Neural crest cell (in vitro differentiated cells): ENCODE measurements at regions not wholly inside any gene's neighbourhood (a gene's known extent, or its start where the extent isn't known, plus 50 kb on each side); places are given as distances from the start of the nearest gene placed in this dataset.

Source experiments
- DNase-seq: peaks from one replicate; pipeline ENCODE4 v3.0.0; 2021; ENCODE audit warnings: low read depth, mixed read lengths, low spot score
- H3K27ac Mint-ChIP-seq: one replicate; pipeline ENCODE4 v1.8.0; 2021; ENCODE audit warnings: mild to moderate bottlenecking, mixed read lengths; ENCODE audit not compliant: unreplicated experiment
- H3K27me3 Mint-ChIP-seq: 2 replicates; pipeline ENCODE4 v1.8.0; 2021; ENCODE audit warnings: low read depth, mild to moderate bottlenecking, mixed read lengths
- H3K36me3 Mint-ChIP-seq: 2 replicates; pipeline ENCODE4 v1.8.0; 2021; ENCODE audit warnings: low read depth, mild to moderate bottlenecking, mixed read lengths
- H3K4me1 Mint-ChIP-seq: 2 replicates; pipeline ENCODE4 v1.8.0; 2021; ENCODE audit warnings: mixed read lengths
- H3K4me3 Mint-ChIP-seq: one replicate; pipeline ENCODE4 v1.8.0; 2021; ENCODE audit warnings: mild to moderate bottlenecking, mixed read lengths
- H3K9me3 Mint-ChIP-seq: 2 replicates; pipeline ENCODE4 v1.8.0; 2021; ENCODE audit warnings: mixed read lengths
- CTCF ChIP-seq: fragments of 200-600 bp; sonication (generic); conservative IDR thresholded peaks from 2 replicates; pipeline ENCODE4 v1.5.0; 2021; ENCODE audit warnings: antibody characterized with exemption, mild to moderate bottlenecking

- TF ChIP-seq CTCF: no peak
- peaks cover 17% of the 10 kb centered on the region for H3K4me1 Mint-ChIP-seq
- H3K4me3 Mint-ChIP-seq: no peak overlapping the region
- no peaks in the 10 kb centered on the region for H3K36me3 Mint-ChIP-seq
- no peak for DNase-seq
- H3K27me3 Mint-ChIP-seq: no peaks in the 10 kb centered on the region
- peaks cover 2% of the 10 kb centered on the region for H3K9me3 Mint-ChIP-seq
- no peak overlapping the region for H3K27ac Mint-ChIP-seq
These were observed 190.3 kb downstream of the LPIN1 start for GRCh38 chr2:11936761-11937160.

- no peaks in the 10 kb centered on the region for H3K36me3 Mint-ChIP-seq
- TF ChIP-seq CTCF: no peak
- H3K4me3 Mint-ChIP-seq: no peak overlapping the region
- H3K27me3 Mint-ChIP-seq: no peaks in the 10 kb centered on the region
- peaks cover 5% of the 10 kb centered on the region for H3K4me1 Mint-ChIP-seq
- DNase-seq: no peak
- no peak overlapping the region for H3K27ac Mint-ChIP-seq
- H3K9me3 Mint-ChIP-seq: peaks cover 2% of the 10 kb centered on the region
These were observed 191.8 kb downstream of the LPIN1 start for GRCh38 chr2:11938196-11938595.

GRCh38 chr2:11939523-11939922 is 193.1 kb downstream of the LPIN1 start:
- TF ChIP-seq CTCF: no peak
- H3K36me3 Mint-ChIP-seq: no peaks in the 10 kb centered on the region
- no peak overlapping the region for H3K4me3 Mint-ChIP-seq
- no peak for DNase-seq
- no peak overlapping the region for H3K27ac Mint-ChIP-seq
- no peaks in the 10 kb centered on the region for H3K27me3 Mint-ChIP-seq
- H3K9me3 Mint-ChIP-seq: peaks cover 2% of the 10 kb centered on the region
- no peaks in the 10 kb centered on the region for H3K4me1 Mint-ChIP-seq

DNA sequence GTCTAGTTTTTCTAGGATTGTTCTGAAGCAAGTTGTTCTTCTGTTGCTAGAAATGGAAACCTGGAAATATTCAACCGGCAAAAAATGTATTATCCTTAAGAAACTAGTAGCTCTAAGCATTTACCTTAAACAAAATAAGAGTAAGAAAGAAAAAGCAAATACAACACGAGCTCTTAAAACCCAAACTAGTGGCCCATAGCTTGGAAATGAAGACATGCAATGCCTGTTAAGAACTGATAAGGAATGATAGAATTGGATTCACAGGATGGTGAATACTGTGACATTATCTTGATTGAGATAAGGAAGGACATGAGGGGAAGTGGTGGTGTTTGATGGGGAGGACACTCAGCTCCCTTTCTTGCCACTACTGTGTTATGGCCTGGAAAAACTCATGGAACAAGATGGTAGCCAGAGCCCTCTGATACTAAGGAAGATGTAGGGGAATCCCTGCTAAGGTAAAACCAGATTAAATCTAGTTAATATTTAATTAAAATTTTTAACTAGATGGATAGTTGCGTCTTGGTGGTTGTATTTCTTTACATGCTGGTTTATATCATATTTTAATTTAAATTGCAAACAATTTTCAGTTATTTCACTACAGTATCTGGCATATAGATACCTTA is 193.8 kb downstream of the LPIN1 start:
- TF ChIP-seq CTCF: no peak
- Mint-ChIP-seq H3K4me1 (no peaks in the 10 kb centered on the region), H3K9me3 (peaks cover 2% of the 10 kb centered on the region), H3K27ac (no peak overlapping the region), H3K4me3 (no peak overlapping the region), H3K27me3 (no peaks in the 10 kb centered on the region), H3K36me3 (no peaks in the 10 kb centered on the region)
- no peak for DNase-seq

- no peak overlapping the region for H3K27ac Mint-ChIP-seq
- H3K36me3 Mint-ChIP-seq: no peaks in the 10 kb centered on the region
- no peak for TF ChIP-seq CTCF
- DNase-seq: no peak
- H3K9me3 Mint-ChIP-seq: peaks cover 2% of the 10 kb centered on the region
- H3K27me3 Mint-ChIP-seq: no peaks in the 10 kb centered on the region
- H3K4me3 Mint-ChIP-seq: no peak overlapping the region
- no peaks in the 10 kb centered on the region for H3K4me1 Mint-ChIP-seq
These were observed 194.4 kb downstream of the LPIN1 start for GRCh38 chr2:11940799-11941198.
